Endodermal cell (in vitro differentiated cells): ENCODE measurements at regions not wholly inside any gene's neighbourhood (a gene's known extent, or its start where the extent isn't known, plus 50 kb on each side); places are given as distances from the start of the nearest gene placed in this dataset.

ENCODE experiments used
- DNase-seq: peaks from one replicate; pipeline ENCODE4 v3.0.0-alpha.2; 2017
- H3K27ac ChIP-seq: 2 replicates; pipeline ENCODE4 v1.5.1; 2013; ENCODE audit warnings: mild to moderate bottlenecking, low read depth, low read length, moderate library complexity
- H3K27me3 ChIP-seq: 2 replicates; pipeline ENCODE4 v1.6.1; 2013; ENCODE audit warnings: mild to moderate bottlenecking, low read length, moderate library complexity; ENCODE audit not compliant: insufficient read depth, control insufficient read depth, poor library complexity, severe bottlenecking
- H3K36me3 ChIP-seq: 2 replicates; pipeline ENCODE4 v1.7.0; 2013; ENCODE audit warnings: mild to moderate bottlenecking, low read length, moderate library complexity; ENCODE audit not compliant: control insufficient read depth, insufficient read depth
- H3K4me1 ChIP-seq: one replicate; pipeline ENCODE4 v1.7.0; 2013; ENCODE audit warnings: low read length; ENCODE audit not compliant: control insufficient read depth, insufficient read depth
- H3K4me3 ChIP-seq: 2 replicates; pipeline ENCODE4 v1.5.1; 2013; ENCODE audit warnings: mild to moderate bottlenecking, low read length, moderate library complexity
- H3K9ac ChIP-seq: 2 replicates; pipeline ENCODE4 v1.6.1; 2013; ENCODE audit warnings: mild to moderate bottlenecking, low read length, moderate library complexity; ENCODE audit not compliant: poor library complexity, severe bottlenecking; ENCODE audit errors: extremely low read depth
- H3K9me3 ChIP-seq: 2 replicates; pipeline ENCODE4 v1.6.1; 2013; ENCODE audit warnings: mild to moderate bottlenecking, low read length, moderate library complexity; ENCODE audit not compliant: control insufficient read depth
- H3K27ac Mint-ChIP-seq: 2 replicates; pipeline ENCODE4 v1.8.0; 2020; ENCODE audit warnings: mixed read lengths
- H3K27me3 Mint-ChIP-seq: 2 replicates; pipeline ENCODE4 v1.8.0; 2021; ENCODE audit warnings: mild to moderate bottlenecking, mixed read lengths; ENCODE audit not compliant: insufficient read depth
- H3K36me3 Mint-ChIP-seq: 2 replicates; pipeline ENCODE4 v1.8.0; 2020; ENCODE audit warnings: low read depth, mixed read lengths
- H3K4me1 Mint-ChIP-seq: 2 replicates; pipeline ENCODE4 v1.8.0; 2020; ENCODE audit warnings: mixed read lengths
- H3K4me3 Mint-ChIP-seq: 2 replicates; pipeline ENCODE4 v1.8.0; 2020; ENCODE audit warnings: mild to moderate bottlenecking, moderate library complexity, mixed read lengths
- H3K9me3 Mint-ChIP-seq: 2 replicates; pipeline ENCODE4 v1.8.0; 2020; ENCODE audit warnings: mild to moderate bottlenecking, mixed read lengths
- CTCF ChIP-seq: fragments of 200-600 bp; sonication (generic); conservative IDR thresholded peaks from 2 replicates; pipeline ENCODE4 v1.5.0; 2021; ENCODE audit warnings: antibody characterized with exemption, mild to moderate bottlenecking
- WGBS, 2 experiments: methylation state at CpG; one replicate each; pipeline versions ENCODE4 v1.1.5 to v1.1.7; 2013; ENCODE audit warnings: missing lambda C conversion rate in 2 of 2, mixed read lengths in 1 of 2; ENCODE audit not compliant: insufficient coverage in 1 of 2, insufficient read length in 1 of 2; 5-methylcytosine and 5-hydroxymethylcytosine counted together

GRCh38 chr18:33854086-33854826 lies 276.2 kb downstream of the ASXL3 start:
- H3K9ac ChIP-seq = no peak overlapping the region
- Mint-ChIP-seq H3K9me3 (no peaks in the 10 kb centered on the region), H3K4me1 (no peaks in the 10 kb centered on the region), H3K4me3 (no peak overlapping the region), H3K27ac (no peak overlapping the region), H3K27me3 (no peaks in the 10 kb centered on the region), H3K36me3 (no peaks in the 10 kb centered on the region)
- no peaks in the 10 kb centered on the region for H3K36me3 ChIP-seq
- no peak overlapping the region for H3K27ac ChIP-seq
- H3K4me1 ChIP-seq = no peaks in the 10 kb centered on the region
- no peak overlapping the region for H3K4me3 ChIP-seq
- H3K9me3 ChIP-seq = no peaks in the 10 kb centered on the region
- WGBS, 2 experiments = 83 to 99% methylated on average over 2 to 4 of the region's 4 CpGs
- DNase-seq = no peak
- no peaks in the 10 kb centered on the region for H3K27me3 ChIP-seq
- TF ChIP-seq CTCF = no peak

GRCh38 chr18:33853187-33853586 lies 275.2 kb downstream of the ASXL3 start:
- no peaks in the 10 kb centered on the region for H3K36me3 ChIP-seq
- no peaks in the 10 kb centered on the region for H3K27me3 ChIP-seq
- no peaks in the 10 kb centered on the region for H3K9me3 Mint-ChIP-seq
- H3K36me3 Mint-ChIP-seq = no peaks in the 10 kb centered on the region
- no peak overlapping the region for H3K9ac ChIP-seq
- H3K4me1 Mint-ChIP-seq = no peaks in the 10 kb centered on the region
- no peak overlapping the region for H3K4me3 ChIP-seq
- H3K27me3 Mint-ChIP-seq = no peaks in the 10 kb centered on the region
- H3K4me3 Mint-ChIP-seq = no peak overlapping the region
- no peaks in the 10 kb centered on the region for H3K9me3 ChIP-seq
- H3K27ac ChIP-seq = no peak overlapping the region
- no peak for TF ChIP-seq CTCF
- H3K27ac Mint-ChIP-seq = no peak overlapping the region
- no peaks in the 10 kb centered on the region for H3K4me1 ChIP-seq
- no peak for DNase-seq
- WGBS, 2 experiments = 93% methylated on average over 6 of the region's 6 CpGs; no CpG with 5 or more reads in 1 of the 2 experiments

- Histone ChIP-seq H3K4me1 (no peaks in the 10 kb centered on the region), H3K27ac (no peak overlapping the region), H3K27me3 (no peaks in the 10 kb centered on the region), H3K36me3 (no peaks in the 10 kb centered on the region), H3K4me3 (no peak overlapping the region), H3K9ac (no peak overlapping the region), H3K9me3 (no peaks in the 10 kb centered on the region)
- H3K4me3 Mint-ChIP-seq = no peak overlapping the region
- 90% methylated on average over 2 of the region's 3 CpGs; no CpG with 5 or more reads in 1 of the 2 experiments for WGBS, 2 experiments
- no peak overlapping the region for H3K27ac Mint-ChIP-seq
- no peaks in the 10 kb centered on the region for H3K27me3 Mint-ChIP-seq
- no peak for DNase-seq
- H3K36me3 Mint-ChIP-seq = no peaks in the 10 kb centered on the region
- no peaks in the 10 kb centered on the region for H3K4me1 Mint-ChIP-seq
- TF ChIP-seq CTCF = no peak
- no peaks in the 10 kb centered on the region for H3K9me3 Mint-ChIP-seq
These were observed 273.6 kb downstream of the ASXL3 start for GRCh38 chr18:33851546-33852078.
